ENCODE measurements at regions not wholly inside any gene's neighbourhood (a gene's known extent, or its start where the extent isn't known, plus 50 kb on each side); places are given as distances from the start of the nearest gene placed in this dataset.

- Histone ChIP-seq H3K9me3 (ENCODE audit: control insufficient read depth, insufficient read depth, low read length) (no peaks in the 10 kb centered on the region), H3K4me1 (ENCODE audit: control insufficient read depth, insufficient read depth, low read length) (peaks cover 3% of the 10 kb centered on the region), H3K27me3 (ENCODE audit: control insufficient read depth, insufficient read depth, low read length) (no peaks in the 10 kb centered on the region), H3K4me3 (ENCODE audit: low read depth, low read length) (no peak overlapping the region), H3K36me3 (ENCODE audit: control insufficient read depth, insufficient read depth, low read length) (no peaks in the 10 kb centered on the region), H3K27ac (ENCODE audit: low read depth, low read length) (no peak overlapping the region)
- DNase-seq (ENCODE audit: low read depth in 4 of 6, low spot score in 6 of 6): no peak
- 93% methylated on average over 3 of the region's 3 CpGs for WGBS (ENCODE audit: insufficient coverage)
Observed at GRCh38 chr11:131206671-131207070, 163.7 kb upstream of the NTM start.

GRCh38 chr11:131207901-131208300 is 162.5 kb upstream of the NTM start:
- H3K27ac ChIP-seq (ENCODE audit: low read depth, low read length): no peak overlapping the region
- WGBS (ENCODE audit: insufficient coverage): 98% methylated on average over 3 of the region's 6 CpGs
- DNase-seq (ENCODE audit: low read depth in 4 of 6, low spot score in 6 of 6): peak in 1 of 6 donors; percentile 77
- peaks cover 3% of the 10 kb centered on the region for H3K4me1 ChIP-seq (ENCODE audit: control insufficient read depth, insufficient read depth, low read length)
- no peaks in the 10 kb centered on the region for H3K36me3 ChIP-seq (ENCODE audit: control insufficient read depth, insufficient read depth, low read length)
- H3K4me3 ChIP-seq (ENCODE audit: low read depth, low read length): no peak overlapping the region
- no peaks in the 10 kb centered on the region for H3K9me3 ChIP-seq (ENCODE audit: control insufficient read depth, insufficient read depth, low read length)
- no peaks in the 10 kb centered on the region for H3K27me3 ChIP-seq (ENCODE audit: control insufficient read depth, insufficient read depth, low read length)

GRCh38 chr11:131217313-131218310 is 152.8 kb upstream of the NTM start:
- Histone ChIP-seq H3K4me3 (ENCODE audit: low read depth, low read length) (no peak overlapping the region), H3K4me1 (ENCODE audit: control insufficient read depth, insufficient read depth, low read length) (no peaks in the 10 kb centered on the region), H3K27me3 (ENCODE audit: control insufficient read depth, insufficient read depth, low read length) (no peaks in the 10 kb centered on the region), H3K27ac (ENCODE audit: low read depth, low read length) (no peak overlapping the region), H3K9me3 (ENCODE audit: control insufficient read depth, insufficient read depth, low read length) (no peaks in the 10 kb centered on the region), H3K36me3 (ENCODE audit: control insufficient read depth, insufficient read depth, low read length) (no peaks in the 10 kb centered on the region)
- 57% methylated on average over 1 of the region's 8 CpGs for WGBS (ENCODE audit: insufficient coverage)
- DNase-seq (ENCODE audit: low read depth in 4 of 6, low spot score in 6 of 6): peak in 1 of 6 donors; percentile 43

GRCh38 chr11:131218542-131218941 is 151.9 kb upstream of the NTM start:
- Histone ChIP-seq H3K4me1 (ENCODE audit: control insufficient read depth, insufficient read depth, low read length) (no peaks in the 10 kb centered on the region), H3K27ac (ENCODE audit: low read depth, low read length) (no peak overlapping the region), H3K9me3 (ENCODE audit: control insufficient read depth, insufficient read depth, low read length) (no peaks in the 10 kb centered on the region), H3K36me3 (ENCODE audit: control insufficient read depth, insufficient read depth, low read length) (no peaks in the 10 kb centered on the region), H3K4me3 (ENCODE audit: low read depth, low read length) (no peak overlapping the region), H3K27me3 (ENCODE audit: control insufficient read depth, insufficient read depth, low read length) (no peaks in the 10 kb centered on the region)
- no peak for DNase-seq (ENCODE audit: low read depth in 4 of 6, low spot score in 6 of 6)
- 100% methylated on average over 1 of the region's 1 CpG for WGBS (ENCODE audit: insufficient coverage)

GRCh38 chr11:131219646-131220045 is 150.8 kb upstream of the NTM start:
- no peaks in the 10 kb centered on the region for H3K27me3 ChIP-seq (ENCODE audit: control insufficient read depth, insufficient read depth, low read length)
- no peaks in the 10 kb centered on the region for H3K36me3 ChIP-seq (ENCODE audit: control insufficient read depth, insufficient read depth, low read length)
- no peak overlapping the region for H3K4me3 ChIP-seq (ENCODE audit: low read depth, low read length)
- no peaks in the 10 kb centered on the region for H3K4me1 ChIP-seq (ENCODE audit: control insufficient read depth, insufficient read depth, low read length)
- DNase-seq (ENCODE audit: low read depth in 4 of 6, low spot score in 6 of 6): no peak
- no peak overlapping the region for H3K27ac ChIP-seq (ENCODE audit: low read depth, low read length)
- no peaks in the 10 kb centered on the region for H3K9me3 ChIP-seq (ENCODE audit: control insufficient read depth, insufficient read depth, low read length)

GRCh38 chr11:131223198-131223991 is 147.0 kb upstream of the NTM start:
- H3K27ac ChIP-seq (ENCODE audit: low read depth, low read length): no peak overlapping the region
- H3K9me3 ChIP-seq (ENCODE audit: control insufficient read depth, insufficient read depth, low read length): no peaks in the 10 kb centered on the region
- no peak for DNase-seq (ENCODE audit: low read depth in 4 of 6, low spot score in 6 of 6)

GRCh38 chr11:131228378-131228777 is 142.0 kb upstream of the NTM start:
- Histone ChIP-seq H3K4me1 (ENCODE audit: control insufficient read depth, insufficient read depth, low read length) (no peaks in the 10 kb centered on the region), H3K9me3 (ENCODE audit: control insufficient read depth, insufficient read depth, low read length) (no peaks in the 10 kb centered on the region), H3K27ac (ENCODE audit: low read depth, low read length) (no peak overlapping the region), H3K27me3 (ENCODE audit: control insufficient read depth, insufficient read depth, low read length) (no peaks in the 10 kb centered on the region), H3K4me3 (ENCODE audit: low read depth, low read length) (no peak overlapping the region), H3K36me3 (ENCODE audit: control insufficient read depth, insufficient read depth, low read length) (no peaks in the 10 kb centered on the region)
- WGBS (ENCODE audit: insufficient coverage): no CpG with 5 or more reads among the region's 2 CpGs
- DNase-seq (ENCODE audit: low read depth in 4 of 6, low spot score in 6 of 6): no peak

More at GRCh38 chr11:131223198-131223991, 147.0 kb upstream of the NTM start:
- H3K4me1 ChIP-seq (ENCODE audit: control insufficient read depth, insufficient read depth, low read length): no peaks in the 10 kb centered on the region
- no peak overlapping the region for H3K4me3 ChIP-seq (ENCODE audit: low read depth, low read length)
- H3K36me3 ChIP-seq (ENCODE audit: control insufficient read depth, insufficient read depth, low read length): no peaks in the 10 kb centered on the region
- H3K27me3 ChIP-seq (ENCODE audit: control insufficient read depth, insufficient read depth, low read length): no peaks in the 10 kb centered on the region

GRCh38 chr11:131229221-131229620 is 141.2 kb upstream of the NTM start:
- H3K27ac ChIP-seq (ENCODE audit: low read depth, low read length): no peak overlapping the region
- WGBS (ENCODE audit: insufficient coverage): 63% methylated on average over 2 of the region's 2 CpGs
- no peaks in the 10 kb centered on the region for H3K4me1 ChIP-seq (ENCODE audit: control insufficient read depth, insufficient read depth, low read length)

GRCh38 chr11:131231317-131231940 is 139.0 kb upstream of the NTM start:
- WGBS (ENCODE audit: insufficient coverage): 71% methylated on average over 3 of the region's 6 CpGs
- no peaks in the 10 kb centered on the region for H3K27me3 ChIP-seq (ENCODE audit: control insufficient read depth, insufficient read depth, low read length)
- H3K36me3 ChIP-seq (ENCODE audit: control insufficient read depth, insufficient read depth, low read length): no peaks in the 10 kb centered on the region
- no peak overlapping the region for H3K4me3 ChIP-seq (ENCODE audit: low read depth, low read length)
- DNase-seq (ENCODE audit: low read depth in 4 of 6, low spot score in 6 of 6): no peak
- no peaks in the 10 kb centered on the region for H3K9me3 ChIP-seq (ENCODE audit: control insufficient read depth, insufficient read depth, low read length)
- no peaks in the 10 kb centered on the region for H3K4me1 ChIP-seq (ENCODE audit: control insufficient read depth, insufficient read depth, low read length)
- no peak overlapping the region for H3K27ac ChIP-seq (ENCODE audit: low read depth, low read length)

More at GRCh38 chr11:131229221-131229620, 141.2 kb upstream of the NTM start:
- no peak for DNase-seq (ENCODE audit: low read depth in 4 of 6, low spot score in 6 of 6)
- Histone ChIP-seq H3K36me3 (ENCODE audit: control insufficient read depth, insufficient read depth, low read length) (no peaks in the 10 kb centered on the region), H3K27me3 (ENCODE audit: control insufficient read depth, insufficient read depth, low read length) (no peaks in the 10 kb centered on the region), H3K9me3 (ENCODE audit: control insufficient read depth, insufficient read depth, low read length) (no peaks in the 10 kb centered on the region), H3K4me3 (ENCODE audit: low read depth, low read length) (no peak overlapping the region)
